Fibroblast of mammary gland (primary cell): ENCODE measurements at regions not wholly inside any gene's neighbourhood (a gene's known extent, or its start where the extent isn't known, plus 50 kb on each side); places are given as distances from the start of the nearest gene placed in this dataset.

Experiments
- DNase-seq: peaks from one replicate; pipeline ENCODE4 v3.0.0-alpha.2; 2010; ENCODE audit warnings: low read depth
- H3K4me3 ChIP-seq: 2 replicates; pipeline ENCODE4 v1.5.1; 2011; ENCODE audit warnings: low read depth, mild to moderate bottlenecking, low read length, moderate library complexity; ENCODE audit not compliant: control insufficient read depth
- TF ChIP-seq, protein P1 (sequence below): conservative IDR thresholded peaks from 2 replicates; pipeline ENCODE4 v1.5.1; 2011; ENCODE audit warnings: low read depth, low read length, inconsistent platforms; ENCODE audit not compliant: control insufficient read depth, insufficient read depth

DNA sequence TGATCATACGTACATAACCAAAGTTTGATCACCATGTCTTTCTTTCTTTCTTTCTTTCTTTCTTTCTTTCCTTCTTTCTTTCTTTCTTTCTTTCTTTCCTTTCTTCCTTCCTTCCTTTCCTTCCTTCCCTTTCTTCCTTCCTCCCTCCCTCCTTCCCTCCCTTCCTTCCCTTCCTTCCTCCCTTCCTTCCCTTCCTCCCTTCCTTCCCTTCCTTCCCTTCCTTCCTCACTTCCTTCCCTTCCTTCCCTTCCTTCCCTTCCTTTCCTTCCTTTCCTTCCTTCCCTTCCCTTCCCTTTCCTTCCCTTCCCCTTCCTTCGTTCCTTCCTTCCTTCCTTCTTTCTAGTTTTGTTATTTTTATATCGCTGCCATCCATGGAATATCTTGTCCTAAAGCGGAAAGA lies 406.7 kb upstream of the DDX18 start:
- TF ChIP-seq, protein P1, sequence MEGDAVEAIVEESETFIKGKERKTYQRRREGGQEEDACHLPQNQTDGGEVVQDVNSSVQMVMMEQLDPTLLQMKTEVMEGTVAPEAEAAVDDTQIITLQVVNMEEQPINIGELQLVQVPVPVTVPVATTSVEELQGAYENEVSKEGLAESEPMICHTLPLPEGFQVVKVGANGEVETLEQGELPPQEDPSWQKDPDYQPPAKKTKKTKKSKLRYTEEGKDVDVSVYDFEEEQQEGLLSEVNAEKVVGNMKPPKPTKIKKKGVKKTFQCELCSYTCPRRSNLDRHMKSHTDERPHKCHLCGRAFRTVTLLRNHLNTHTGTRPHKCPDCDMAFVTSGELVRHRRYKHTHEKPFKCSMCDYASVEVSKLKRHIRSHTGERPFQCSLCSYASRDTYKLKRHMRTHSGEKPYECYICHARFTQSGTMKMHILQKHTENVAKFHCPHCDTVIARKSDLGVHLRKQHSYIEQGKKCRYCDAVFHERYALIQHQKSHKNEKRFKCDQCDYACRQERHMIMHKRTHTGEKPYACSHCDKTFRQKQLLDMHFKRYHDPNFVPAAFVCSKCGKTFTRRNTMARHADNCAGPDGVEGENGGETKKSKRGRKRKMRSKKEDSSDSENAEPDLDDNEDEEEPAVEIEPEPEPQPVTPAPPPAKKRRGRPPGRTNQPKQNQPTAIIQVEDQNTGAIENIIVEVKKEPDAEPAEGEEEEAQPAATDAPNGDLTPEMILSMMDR: no peak
- no peak overlapping the region for H3K4me3 ChIP-seq
- DNase-seq: no peak

DNA sequence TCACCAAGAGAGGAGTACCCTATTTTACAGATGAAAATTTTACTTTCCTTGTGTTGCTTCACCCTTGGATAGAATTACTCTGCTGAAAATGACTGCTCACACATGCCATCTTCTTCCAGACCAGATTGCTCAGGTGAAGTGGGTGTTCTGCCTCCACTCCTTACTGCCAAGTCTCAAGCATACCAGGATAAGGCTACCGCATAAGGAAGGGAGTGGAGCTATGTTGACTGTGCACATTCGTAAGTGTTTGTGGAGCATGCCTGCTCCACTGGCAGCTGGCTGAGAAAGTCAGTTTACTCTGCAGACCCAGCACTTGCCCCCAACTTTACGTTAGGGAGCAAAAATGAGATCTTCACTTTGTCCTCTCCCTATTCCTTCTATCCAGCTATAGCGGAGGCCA lies 405.0 kb upstream of the DDX18 start:
- no peak for DNase-seq
- H3K4me3 ChIP-seq: no peak overlapping the region
- TF ChIP-seq, protein P1: no peak

- H3K4me3 ChIP-seq: no peak overlapping the region
- no peak for DNase-seq
- TF ChIP-seq, protein P1: no peak
Measured at GRCh38 chr2:117411983-117412382, 402.5 kb upstream of the DDX18 start.

DNA sequence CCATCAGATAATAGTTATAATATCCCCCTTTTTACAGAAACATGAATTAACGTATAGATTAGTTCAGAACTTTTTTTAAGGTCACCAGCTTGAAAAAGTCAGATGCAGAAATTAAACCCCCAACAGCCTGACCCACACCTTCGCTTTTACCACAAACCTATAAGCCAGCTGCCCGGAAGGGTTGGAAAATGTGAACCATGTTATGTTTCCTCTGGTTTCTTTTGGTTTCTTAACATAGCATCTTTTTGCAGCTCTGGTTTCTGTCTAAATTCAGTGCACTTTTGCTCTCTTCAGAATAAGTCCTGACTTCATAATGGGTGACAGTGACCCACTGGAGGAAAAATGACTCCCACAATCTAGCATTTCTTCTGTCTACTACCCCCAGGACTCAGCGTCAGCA lies 381.7 kb upstream of the DDX18 start:
- DNase-seq: no peak
- TF ChIP-seq, protein P1: no peak
- no peak overlapping the region for H3K4me3 ChIP-seq

DNA sequence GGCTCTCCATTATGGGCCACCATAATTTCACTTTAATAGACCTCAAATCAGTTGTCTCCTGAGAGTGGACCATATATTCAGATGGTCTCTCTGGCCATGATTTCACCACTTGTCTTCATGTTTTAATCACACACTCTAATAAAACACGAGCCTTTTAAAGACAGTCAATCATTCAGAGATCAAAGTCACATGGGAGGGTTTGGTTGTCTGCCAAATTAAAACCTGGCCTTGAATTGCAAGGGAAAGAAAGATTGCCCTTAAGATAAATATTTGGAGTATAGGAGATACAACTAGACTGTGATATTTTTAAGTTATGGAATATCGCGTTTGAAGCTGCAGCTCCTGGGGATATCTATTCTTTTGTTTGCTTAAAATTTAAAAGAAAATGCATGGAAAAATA lies 377.8 kb upstream of the DDX18 start:
- no peak for DNase-seq
- no peak overlapping the region for H3K4me3 ChIP-seq
- TF ChIP-seq, protein P1: no peak

DNA sequence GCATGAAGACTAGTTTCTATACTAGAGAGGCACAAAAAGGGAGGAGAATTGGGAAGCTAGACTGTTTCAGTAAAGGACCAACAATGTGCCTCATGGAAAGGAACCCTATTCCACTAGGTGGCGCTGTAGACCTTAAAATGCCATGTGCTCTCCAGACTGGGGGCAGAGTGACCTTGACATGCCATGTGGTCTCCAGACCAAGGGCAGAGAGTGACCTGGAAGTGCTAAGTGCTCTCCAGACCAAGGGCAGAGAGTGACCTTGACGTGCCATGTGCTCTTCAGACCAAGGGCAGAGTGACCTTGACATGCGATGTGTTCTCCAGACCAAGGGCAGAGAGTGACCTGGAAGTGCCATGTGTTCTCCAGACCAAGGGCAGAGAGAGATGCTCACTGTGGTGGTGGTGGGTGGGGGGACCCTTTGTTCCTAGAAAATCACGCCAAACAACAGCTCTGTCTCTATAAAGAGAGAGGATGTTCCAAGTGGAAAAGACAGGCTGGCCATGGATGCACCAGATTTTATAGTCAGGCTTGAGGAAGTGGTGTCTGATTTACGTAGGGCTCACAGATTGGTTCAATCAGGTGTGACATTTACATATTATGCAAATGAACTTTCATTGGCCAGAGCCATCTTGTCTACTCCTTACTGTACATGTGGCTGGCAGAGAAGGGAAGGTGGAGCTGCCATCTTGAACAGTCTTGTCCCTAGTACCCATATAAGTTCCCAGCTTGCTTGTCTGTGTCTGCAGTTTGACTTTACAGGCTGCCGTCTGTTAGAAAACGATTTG lies 344.0 kb upstream of the DDX18 start:
- DNase-seq: peak; percentile 2
- TF ChIP-seq, protein P1: no peak
- no peak overlapping the region for H3K4me3 ChIP-seq

- H3K4me3 ChIP-seq: no peak overlapping the region
- no peak for DNase-seq
- TF ChIP-seq, protein P1: no peak
Measured at GRCh38 chr2:117481608-117482007, 332.9 kb upstream of the DDX18 start.
